H1 (cell line): ENCODE measurements at regions not wholly inside any gene's neighbourhood (a gene's known extent, or its start where the extent isn't known, plus 50 kb on each side); places are given as distances from the start of the nearest gene placed in this dataset.

Experiments used
- CTCF ChIA-PET: fragments of 300-600 bp; sonication (Branson Sonifier 250); formaldehyde crosslinking; loops from one replicate; lab custom pipeline; 2021; ENCODE audit not compliant: partially characterized antibody; lab: Charles Lee
- POLR2A ChIA-PET: fragments of 300-600 bp; sonication (Branson Sonifier 250); formaldehyde crosslinking; loops from one replicate; lab custom pipeline; 2021; ENCODE audit warnings: inconsistent platforms; ENCODE audit not compliant: partially characterized antibody; lab: Charles Lee
- DNase-seq, 2 experiments: peaks; one replicate each; pipeline versions ENCODE4 v3.0.0 to v3.0.0-alpha.2; 2010 to 2022; ENCODE audit warnings: low spot score in 2 of 2, low read depth in 1 of 2, mixed read lengths in 1 of 2
- FAIRE-seq: peaks from 2 replicates; lab custom pipeline; 2011; peaks lifted over from hg19 to GRCh38; lab: Jason Lieb, UNC
- H2AFZ ChIP-seq: 2 replicates; pipeline ENCODE4 v1.8.1; 2012; ENCODE audit warnings: low read length, inconsistent platforms
- H2AK5ac ChIP-seq: 2 replicates; pipeline ENCODE4 v1.6.1; 2013; ENCODE audit warnings: low read depth, low read length
- H2BK120ac ChIP-seq: replicated peaks from 2 replicates; pipeline ENCODE3; 2013; ENCODE audit warnings: low read depth, low read length, inconsistent platforms
- H2BK12ac ChIP-seq: 2 replicates; pipeline ENCODE4 v1.6.1; 2013; ENCODE audit warnings: low read depth, low read length
- H2BK15ac ChIP-seq: 2 replicates; pipeline ENCODE4 v1.6.1; 2013; ENCODE audit warnings: low read length
- H2BK20ac ChIP-seq: 2 replicates; pipeline ENCODE4 v1.6.1; 2013; ENCODE audit warnings: low read length
- H2BK5ac ChIP-seq: 2 replicates; pipeline ENCODE4 v1.6.1; 2013; ENCODE audit warnings: low read depth, low read length
- H3K14ac ChIP-seq: 2 replicates; pipeline ENCODE4 v1.6.1; 2013; ENCODE audit warnings: inconsistent platforms; ENCODE audit not compliant: insufficient read length
- H3K18ac ChIP-seq: 2 replicates; pipeline ENCODE4 v1.6.1; 2013; ENCODE audit warnings: low read length; ENCODE audit errors: extremely low read depth
- H3K23ac ChIP-seq: 2 replicates; pipeline ENCODE4 v1.6.1; 2013; ENCODE audit warnings: inconsistent platforms; ENCODE audit not compliant: insufficient read length
- H3K23me2 ChIP-seq: 2 replicates; pipeline ENCODE4 v1.6.1; 2013; ENCODE audit warnings: low read depth, low read length
- H3K27ac ChIP-seq: 2 replicates; pipeline ENCODE4 v1.6.1; 2011; ENCODE audit warnings: low read depth, low read length, inconsistent platforms
- H3K27me3 ChIP-seq, 4 experiments: replicated peaks in 1 of 4; 1 replicate in 1 of 4; 2 replicates in 3 of 4; pipeline versions ENCODE4 v1.6.1 to v1.8.1; 2011 to 2013; ENCODE audit warnings: low read length in 3 of 4, mild to moderate bottlenecking in 3 of 4, inconsistent platforms in 2 of 4, mixed read lengths in 2 of 4, moderate library complexity in 1 of 4; ENCODE audit not compliant: control insufficient read depth in 3 of 4, insufficient read depth in 3 of 4; ENCODE audit errors: extremely low read depth in 1 of 4
- H3K36me3 ChIP-seq, 4 experiments: 2 replicates each; pipeline versions ENCODE4 v1.6.1 to v1.8.1; 2011 to 2013; ENCODE audit warnings: mild to moderate bottlenecking in 4 of 4, low read length in 3 of 4, moderate library complexity in 2 of 4, control low read depth in 1 of 4, inconsistent platforms in 1 of 4; ENCODE audit not compliant: insufficient read depth in 4 of 4, control insufficient read depth in 2 of 4
- H3K4ac ChIP-seq: replicated peaks from 2 replicates; pipeline ENCODE3; 2013; ENCODE audit warnings: low read length, low read depth, mixed read lengths, inconsistent platforms; ENCODE audit not compliant: insufficient read length
- H3K4me1 ChIP-seq, 4 experiments: replicated peaks in 1 of 4; 1 replicate in 1 of 4; 2 replicates in 3 of 4; pipeline versions ENCODE4 v1.6.1 to v1.8.1; 2011 to 2013; ENCODE audit warnings: low read length in 3 of 4, inconsistent platforms in 2 of 4, mixed read lengths in 1 of 4; ENCODE audit not compliant: insufficient read depth in 4 of 4, control insufficient read depth in 3 of 4
- H3K4me2 ChIP-seq, 2 experiments: 2 replicates each; pipeline versions ENCODE4 v1.6.1 to v1.8.1; 2011 to 2013; ENCODE audit warnings: low read depth in 2 of 2, low read length in 2 of 2, control low read depth in 1 of 2, inconsistent platforms in 1 of 2, mild to moderate bottlenecking in 1 of 2; ENCODE audit not compliant: insufficient read depth in 1 of 2
- H3K4me3 ChIP-seq, 4 experiments: fragments of 200-600, 300-600 bp in 1 of 4; sonication (generic), shearing (Covaris generic), sonication (Bioruptor Twin) in 1 of 4; 2 replicates each; pipeline versions ENCODE4 v1.5.1 to v1.8.1; 2011 to 2016; ENCODE audit warnings: low read length in 4 of 4, low read depth in 3 of 4, control low read depth in 2 of 4, inconsistent platforms in 2 of 4, mild to moderate bottlenecking in 2 of 4, mixed read lengths in 1 of 4, moderate library complexity in 1 of 4; ENCODE audit not compliant: insufficient read depth in 2 of 4; ENCODE audit errors: extremely low read depth in 1 of 4
- H3K56ac ChIP-seq: replicated peaks from 2 replicates; pipeline ENCODE3; 2013; ENCODE audit warnings: low read depth, mild to moderate bottlenecking, mixed read lengths, low read length, inconsistent platforms; ENCODE audit not compliant: insufficient read length
- H3K79me1 ChIP-seq: 2 replicates; pipeline ENCODE4 v1.6.1; 2013; ENCODE audit warnings: low read depth, low read length, control low read depth
- H3K79me2 ChIP-seq, 2 experiments: 2 replicates each; pipeline versions ENCODE4 v1.6.1 to v1.8.1; 2012 to 2013; ENCODE audit warnings: low read length in 2 of 2, mild to moderate bottlenecking in 2 of 2, inconsistent platforms in 1 of 2; ENCODE audit not compliant: insufficient read depth in 2 of 2, control insufficient read depth in 1 of 2
- H3K9ac ChIP-seq, 4 experiments: replicated peaks in 1 of 4; 1 replicate in 1 of 4; 2 replicates in 3 of 4; pipeline versions ENCODE4 v1.6.1 to v1.8.1; 2011 to 2013; ENCODE audit warnings: low read depth in 3 of 4, low read length in 3 of 4, control low read depth in 2 of 4, mild to moderate bottlenecking in 2 of 4, moderate library complexity in 2 of 4, inconsistent platforms in 1 of 4; ENCODE audit errors: extremely low read depth in 1 of 4
- H3K9me3 ChIP-seq, 2 experiments: 2 replicates each; pipeline versions ENCODE4 v1.6.1 to v1.8.1; 2012 to 2013; ENCODE audit warnings: mild to moderate bottlenecking in 2 of 2, moderate library complexity in 2 of 2, control low read depth in 1 of 2, inconsistent platforms in 1 of 2, low read depth in 1 of 2, low read length in 1 of 2, mixed read lengths in 1 of 2; ENCODE audit not compliant: insufficient read depth in 2 of 2
- H4K20me1 ChIP-seq, 2 experiments: replicated peaks in 1 of 2; 2 replicates each; pipeline versions ENCODE3 to v1.8.1; 2011 to 2013; ENCODE audit warnings: inconsistent platforms in 2 of 2, low read length in 2 of 2, mild to moderate bottlenecking in 1 of 2; ENCODE audit not compliant: insufficient read depth in 2 of 2, control insufficient read depth in 1 of 2
- H4K5ac ChIP-seq: 2 replicates; pipeline ENCODE4 v1.6.1; 2013; ENCODE audit warnings: low read length, low read depth, mixed read lengths, inconsistent platforms; ENCODE audit not compliant: insufficient read length
- H4K8ac ChIP-seq: 2 replicates; pipeline ENCODE4 v1.8.0; 2013; ENCODE audit warnings: mild to moderate bottlenecking, moderate library complexity, low read length, inconsistent platforms; ENCODE audit not compliant: insufficient read depth; ENCODE audit errors: extremely low read depth
- H4K91ac ChIP-seq: replicated peaks from 2 replicates; pipeline ENCODE3; 2013; ENCODE audit warnings: low read length, mixed read lengths, inconsistent platforms; ENCODE audit not compliant: insufficient read length
- SUZ12 ChIP-seq: fragments of 200-600 bp; sonication (generic); IDR thresholded peaks from 2 replicates; pipeline ENCODE4 v1.6.1; 2012; ENCODE audit warnings: mild to moderate bottlenecking, inconsistent platforms, low read length, moderate library complexity, mixed read lengths
- WGBS, 2 experiments: shearing (Covaris generic) in 1 of 2; methylation state at CpG; one replicate each; pipeline versions ENCODE4 v1.1.6 to v1.1.7; 2013 to 2015; ENCODE audit warnings: low lambda C conversion rate in 2 of 2, mixed read lengths in 2 of 2, inconsistent platforms in 1 of 2, low coverage in 1 of 2, missing lambda C conversion rate in 1 of 2; ENCODE audit not compliant: insufficient replicate concordance in 2 of 2, insufficient coverage in 1 of 2, insufficient read length in 1 of 2; ENCODE audit errors: extremely low coverage in 1 of 2, missing lambda C conversion rate in 1 of 2; 5-methylcytosine and 5-hydroxymethylcytosine counted together

GRCh38 chr2:129224486-129224885 is 755.0 kb upstream of the RAB6C start:
- no peaks in the 10 kb centered on the region for H3K23me2 ChIP-seq
- no peak overlapping the region for H2BK15ac ChIP-seq
- H2BK120ac ChIP-seq: no peak overlapping the region
- no peak overlapping the region for H3K27ac ChIP-seq
- no peak overlapping the region for H3K4ac ChIP-seq
- no peak overlapping the region for H3K9ac ChIP-seq
- no peak overlapping the region for H4K8ac ChIP-seq
- H3K79me1 ChIP-seq: no peaks in the 10 kb centered on the region
- H2AK5ac ChIP-seq: no peak overlapping the region
- no peak overlapping the region for H4K5ac ChIP-seq
- H4K91ac ChIP-seq: no peak overlapping the region
- H2BK20ac ChIP-seq: no peak overlapping the region
- H3K36me3 ChIP-seq: no peaks in the 10 kb centered on the region
- no peak for FAIRE-seq
- H3K56ac ChIP-seq: no peak overlapping the region
- no peaks in the 10 kb centered on the region for H4K20me1 ChIP-seq
- no peak for DNase-seq
- WGBS, 2 experiments: 86% methylated on average over 2 of the region's 3 CpGs; no CpG with 5 or more reads in 1 of the 2 experiments
- no peak overlapping the region for H3K4me3 ChIP-seq
- H3K4me2 ChIP-seq: no peak overlapping the region
- H3K23ac ChIP-seq: no peak overlapping the region
- CTCF ChIA-PET: interaction anchor here (1.1 kb wide), 1 partner anchor 31 kb away, joined by 3 read pairs; no protein-coding TSS in a partner anchor
- no peaks in the 10 kb centered on the region for H3K4me1 ChIP-seq
- TF ChIP-seq SUZ12: no peak
- H3K9me3 ChIP-seq: no peaks in the 10 kb centered on the region
- H3K18ac ChIP-seq: no peak overlapping the region
- H2BK12ac ChIP-seq: no peak overlapping the region
- H3K14ac ChIP-seq: no peak overlapping the region
- no peak overlapping the region for H2BK5ac ChIP-seq
- H2AFZ ChIP-seq: no peak overlapping the region
- POLR2A ChIA-PET: no interaction called here
- no peaks in the 10 kb centered on the region for H3K79me2 ChIP-seq
- H3K27me3 ChIP-seq: no peaks in the 10 kb centered on the region
